Suppressor macrophage (primary cell): ENCODE measurements at regions not wholly inside any gene's neighbourhood (a gene's known extent, or its start where the extent isn't known, plus 50 kb on each side); places are given as distances from the start of the nearest gene placed in this dataset.

ENCODE experiments used
- DNase-seq, 4 experiments: peaks; one replicate each; pipeline ENCODE4 v3.0.0-alpha.2; 2020 to 2022

- DNase-seq = no peak
These were observed 183.4 kb upstream of the FN1 start for GRCh38 chr2:215619022-215619958.

- no peak for DNase-seq
These were observed 182.3 kb upstream of the FN1 start for GRCh38 chr2:215618145-215618544.

- no peak for DNase-seq
These were observed 181.4 kb upstream of the FN1 start for GRCh38 chr2:215617060-215617824.

GRCh38 chr2:215615803-215616174, 179.9 kb upstream of the FN1 start:
- DNase-seq = peak; percentile 40 to 74 (median 63)

- no peak for DNase-seq
These were observed 179.4 kb upstream of the FN1 start for GRCh38 chr2:215615067-215615802.

- DNase-seq = no peak
These were observed 178.4 kb upstream of the FN1 start for GRCh38 chr2:215614296-215614695.

GRCh38 chr2:215613888-215614287, 178.0 kb upstream of the FN1 start:
- no peak for DNase-seq

GRCh38 chr2:215613280-215613679, 177.4 kb upstream of the FN1 start:
- DNase-seq = no peak

- peak; percentile 26 to 70 (median 52) for DNase-seq
These were observed 176.9 kb upstream of the FN1 start for GRCh38 chr2:215612786-215613185.

GRCh38 chr2:215611609-215612386, 175.9 kb upstream of the FN1 start:
- peak; percentile 56 to 86 (median 76) for DNase-seq

GRCh38 chr2:215609089-215610032, 173.5 kb upstream of the FN1 start:
- DNase-seq = no peak

GRCh38 chr2:215607766-215608165, 171.9 kb upstream of the FN1 start:
- no peak for DNase-seq

- no peak for DNase-seq
These were observed 170.4 kb upstream of the FN1 start for GRCh38 chr2:215606219-215606618.

- no peak for DNase-seq
These were observed 169.3 kb upstream of the FN1 start for GRCh38 chr2:215605214-215605613.

GRCh38 chr2:215604606-215605005, 168.7 kb upstream of the FN1 start:
- DNase-seq = peak; percentile 55 to 87 (median 75)

GRCh38 chr2:215603440-215603839, 167.6 kb upstream of the FN1 start:
- DNase-seq = no peak

GRCh38 chr2:215602997-215603396, 167.1 kb upstream of the FN1 start:
- DNase-seq = no peak

GRCh38 chr2:215601990-215602721, 166.3 kb upstream of the FN1 start:
- DNase-seq = no peak

GRCh38 chr2:215601526-215601925, 165.7 kb upstream of the FN1 start:
- no peak for DNase-seq

- DNase-seq = peak; percentile 56 to 81 (median 64)
These were observed 162.6 kb upstream of the FN1 start for GRCh38 chr2:215598376-215598975.
